Peyer's patch (tissue), 4 donors: ENCODE measurements at regions not wholly inside any gene's neighbourhood (a gene's known extent, or its start where the extent isn't known, plus 50 kb on each side); places are given as distances from the start of the nearest gene placed in this dataset.

Experiments used
- CTCF ChIP-seq, 6 experiments: fragments of 450-650 bp in 4 of 6; fragments of 200-600 bp in 2 of 6; sonication (generic) in 1 of 6; IDR thresholded peaks; one replicate each; pipeline ENCODE4 v1.5.1; 2017 to 2019; ENCODE audit warnings: antibody characterized with exemption in 6 of 6, mild to moderate bottlenecking in 3 of 6, moderate library complexity in 1 of 6
- POLR2A ChIP-seq, 2 donors: fragments of 450-650 bp; IDR thresholded peaks; one replicate each; pipeline ENCODE4 v1.5.1; 2017; ENCODE audit warnings: antibody characterized with exemption in 2 of 2, mild to moderate bottlenecking in 2 of 2, moderate library complexity in 2 of 2

GRCh38 chr11:123366924-123367323 lies 63.1 kb upstream of the GRAMD1B start:
- TF ChIP-seq CTCF (IDR thresholded peaks at IDR 0.05) (no peak), POLR2A (IDR thresholded peaks at IDR 0.05) (no peak)
